BJ (cell line): ENCODE measurements at regions not wholly inside any gene's neighbourhood (a gene's known extent, or its start where the extent isn't known, plus 50 kb on each side); places are given as distances from the start of the nearest gene placed in this dataset.

Experiments
- CTCF ChIA-PET: fragments of 350-600 bp; formaldehyde crosslinking; extraction: SDS; loops from one replicate; lab custom pipeline; 2021; ENCODE audit warnings: antibody characterized with exemption, inconsistent platforms; lab: Yijun Ruan, JAX
- POLR2A ChIA-PET: fragments of 300-600 bp; sonication (Branson Sonifier 250); formaldehyde crosslinking; extraction: SDS; loops from one replicate; lab custom pipeline; 2021; ENCODE audit warnings: antibody characterized with exemption; lab: Charles Lee
- DNase-seq: peaks from one replicate; pipeline ENCODE4 v3.0.0-alpha.2; 2011; ENCODE audit warnings: low read depth
- H3K27me3 ChIP-seq: 2 replicates; pipeline ENCODE4 v1.6.0; 2011; ENCODE audit warnings: low read length; ENCODE audit not compliant: control insufficient read depth, insufficient read depth
- H3K36me3 ChIP-seq: 2 replicates; pipeline ENCODE4 v1.5.1; 2011; ENCODE audit warnings: low read length; ENCODE audit not compliant: control insufficient read depth, insufficient read depth
- H3K4me3 ChIP-seq: 2 replicates; pipeline ENCODE4 v1.5.1; 2011; ENCODE audit warnings: low read depth, mild to moderate bottlenecking, control low read depth, low read length
- TF ChIP-seq, protein P1 (sequence below): IDR thresholded peaks from 2 replicates; pipeline ENCODE4 v1.5.1; 2011; ENCODE audit warnings: low read depth, mild to moderate bottlenecking, control low read depth, inconsistent platforms, low read length, moderate library complexity; ENCODE audit not compliant: insufficient read depth

GRCh38 chr2:120465012-120465700 lies 119.2 kb downstream of the INHBB start:
- no peak for DNase-seq
- no peaks in the 10 kb centered on the region; the same call in 1 of the 2 replicates for H3K27me3 ChIP-seq
- TF ChIP-seq, protein P1, sequence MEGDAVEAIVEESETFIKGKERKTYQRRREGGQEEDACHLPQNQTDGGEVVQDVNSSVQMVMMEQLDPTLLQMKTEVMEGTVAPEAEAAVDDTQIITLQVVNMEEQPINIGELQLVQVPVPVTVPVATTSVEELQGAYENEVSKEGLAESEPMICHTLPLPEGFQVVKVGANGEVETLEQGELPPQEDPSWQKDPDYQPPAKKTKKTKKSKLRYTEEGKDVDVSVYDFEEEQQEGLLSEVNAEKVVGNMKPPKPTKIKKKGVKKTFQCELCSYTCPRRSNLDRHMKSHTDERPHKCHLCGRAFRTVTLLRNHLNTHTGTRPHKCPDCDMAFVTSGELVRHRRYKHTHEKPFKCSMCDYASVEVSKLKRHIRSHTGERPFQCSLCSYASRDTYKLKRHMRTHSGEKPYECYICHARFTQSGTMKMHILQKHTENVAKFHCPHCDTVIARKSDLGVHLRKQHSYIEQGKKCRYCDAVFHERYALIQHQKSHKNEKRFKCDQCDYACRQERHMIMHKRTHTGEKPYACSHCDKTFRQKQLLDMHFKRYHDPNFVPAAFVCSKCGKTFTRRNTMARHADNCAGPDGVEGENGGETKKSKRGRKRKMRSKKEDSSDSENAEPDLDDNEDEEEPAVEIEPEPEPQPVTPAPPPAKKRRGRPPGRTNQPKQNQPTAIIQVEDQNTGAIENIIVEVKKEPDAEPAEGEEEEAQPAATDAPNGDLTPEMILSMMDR: no peak
- H3K36me3 ChIP-seq: no peaks in the 10 kb centered on the region
- ChIA-PET CTCF (interaction anchor here (0.6 to 1.6 kb wide), 5 partner anchors 11 to 122 kb away, joined by 3 to 5 read pairs (median 3); no protein-coding TSS in a partner anchor), POLR2A (no interaction called here)
- no peak overlapping the region for H3K4me3 ChIP-seq

- DNase-seq: no peak
- POLR2A ChIA-PET: no interaction called here
- Histone ChIP-seq H3K36me3 (no peaks in the 10 kb centered on the region), H3K4me3 (no peak overlapping the region), H3K27me3 (no peaks in the 10 kb centered on the region; the same call in 1 of the 2 replicates)
- TF ChIP-seq, protein P1: no peak
- CTCF ChIA-PET: interaction anchor here (0.6 to 1.6 kb wide), 4 partner anchors 10 to 98 kb away, joined by 3 to 4 read pairs (median 3); no protein-coding TSS in a partner anchor
These were observed 119.7 kb downstream of the INHBB start for GRCh38 chr2:120465701-120465988.

GRCh38 chr2:120465989-120466703 lies 120.2 kb downstream of the INHBB start:
- ChIA-PET POLR2A (no interaction called here), CTCF (interaction anchor here (0.8 to 1.6 kb wide), 5 partner anchors 10 to 121 kb away, joined by 3 to 4 read pairs (median 3); no protein-coding TSS in a partner anchor)
- no peak overlapping the region for H3K4me3 ChIP-seq
- H3K36me3 ChIP-seq: no peaks in the 10 kb centered on the region
- DNase-seq: no peak
- no peaks in the 10 kb centered on the region; the same call in 1 of the 2 replicates for H3K27me3 ChIP-seq
- TF ChIP-seq, protein P1: no peak

GRCh38 chr2:120466704-120467054 lies 120.7 kb downstream of the INHBB start:
- H3K27me3 ChIP-seq: no peaks in the 10 kb centered on the region; the same call in 1 of the 2 replicates
- no peak for DNase-seq
- TF ChIP-seq, protein P1: no peak
- no peaks in the 10 kb centered on the region for H3K36me3 ChIP-seq
- no peak overlapping the region for H3K4me3 ChIP-seq
- CTCF ChIA-PET: interaction anchor here (1.0 to 1.6 kb wide), 3 partner anchors 14 to 122 kb away, joined by 3 to 4 read pairs (median 4); no protein-coding TSS in a partner anchor
- POLR2A ChIA-PET: no interaction called here

- H3K27me3 ChIP-seq: no peaks in the 10 kb centered on the region
- H3K36me3 ChIP-seq: no peaks in the 10 kb centered on the region
- ChIA-PET POLR2A (no interaction called here), CTCF (no interaction called here)
- no peak overlapping the region for H3K4me3 ChIP-seq
- TF ChIP-seq, protein P1: no peak
- no peak for DNase-seq
These were observed 122.2 kb downstream of the INHBB start for GRCh38 chr2:120468136-120468535.
